ENCODE measurements at regions not wholly inside any gene's neighbourhood (a gene's known extent, or its start where the extent isn't known, plus 50 kb on each side); places are given as distances from the start of the nearest gene placed in this dataset.

GRCh38 chr12:114982760-114983159 is 298.8 kb upstream of the TBX3 start:
- Histone ChIP-seq H3K27me3 (ENCODE audit: control insufficient read depth, insufficient read depth, low read length, poor library complexity, severe bottlenecking) (no peaks in the 10 kb centered on the region), H3K4me3 (ENCODE audit: insufficient read depth, low read depth, low read length) (no peak overlapping the region), H3K9me3 (ENCODE audit: control insufficient read depth, low read length) (no peaks in the 10 kb centered on the region), H3K27ac (ENCODE audit: insufficient read depth, low read depth, low read length, poor library complexity, severe bottlenecking) (no peak overlapping the region), H3K36me3 (ENCODE audit: control insufficient read depth, insufficient read depth, low read length) (no peaks in the 10 kb centered on the region), H3K4me1 (ENCODE audit: control insufficient read depth, insufficient read depth, low read length) (no peaks in the 10 kb centered on the region)
- 70 to 75% methylated on average over 2 of the region's 2 CpGs for WGBS, 2 experiments

- no peaks in the 10 kb centered on the region for H3K4me1 ChIP-seq (ENCODE audit: control insufficient read depth, insufficient read depth, low read length)
- WGBS, 2 experiments, result 93 to 96% methylated on average over 4 of the region's 4 CpGs
These were observed 297.1 kb upstream of the TBX3 start for GRCh38 chr12:114981036-114981435.

GRCh38 chr12:114976959-114977358 is 293.0 kb upstream of the TBX3 start:
- H3K9me3 ChIP-seq (ENCODE audit: control insufficient read depth, low read length), result no peaks in the 10 kb centered on the region
- H3K4me1 ChIP-seq (ENCODE audit: control insufficient read depth, insufficient read depth, low read length), result no peaks in the 10 kb centered on the region
- H3K4me3 ChIP-seq (ENCODE audit: insufficient read depth, low read depth, low read length), result no peak overlapping the region
- no peaks in the 10 kb centered on the region for H3K27me3 ChIP-seq (ENCODE audit: control insufficient read depth, insufficient read depth, low read length, poor library complexity, severe bottlenecking)
- H3K27ac ChIP-seq (ENCODE audit: insufficient read depth, low read depth, low read length, poor library complexity, severe bottlenecking), result no peak overlapping the region
- no peaks in the 10 kb centered on the region for H3K36me3 ChIP-seq (ENCODE audit: control insufficient read depth, insufficient read depth, low read length)

More at GRCh38 chr12:114981036-114981435, 297.1 kb upstream of the TBX3 start:
- H3K27ac ChIP-seq (ENCODE audit: insufficient read depth, low read depth, low read length, poor library complexity, severe bottlenecking), result no peak overlapping the region
- no peaks in the 10 kb centered on the region for H3K27me3 ChIP-seq (ENCODE audit: control insufficient read depth, insufficient read depth, low read length, poor library complexity, severe bottlenecking)
- no peaks in the 10 kb centered on the region for H3K9me3 ChIP-seq (ENCODE audit: control insufficient read depth, low read length)
- H3K4me3 ChIP-seq (ENCODE audit: insufficient read depth, low read depth, low read length), result no peak overlapping the region
- H3K36me3 ChIP-seq (ENCODE audit: control insufficient read depth, insufficient read depth, low read length), result no peaks in the 10 kb centered on the region

- H3K27ac ChIP-seq (ENCODE audit: insufficient read depth, low read depth, low read length, poor library complexity, severe bottlenecking), result no peak overlapping the region
- H3K4me3 ChIP-seq (ENCODE audit: insufficient read depth, low read depth, low read length), result no peak overlapping the region
- H3K9me3 ChIP-seq (ENCODE audit: control insufficient read depth, low read length), result no peaks in the 10 kb centered on the region
- 79 to 94% methylated on average over 1 to 2 of the region's 2 CpGs for WGBS, 2 experiments
- H3K36me3 ChIP-seq (ENCODE audit: control insufficient read depth, insufficient read depth, low read length), result no peaks in the 10 kb centered on the region
- no peaks in the 10 kb centered on the region for H3K27me3 ChIP-seq (ENCODE audit: control insufficient read depth, insufficient read depth, low read length, poor library complexity, severe bottlenecking)
- no peaks in the 10 kb centered on the region for H3K4me1 ChIP-seq (ENCODE audit: control insufficient read depth, insufficient read depth, low read length)
These were observed 292.4 kb upstream of the TBX3 start for GRCh38 chr12:114976372-114976771.

- Histone ChIP-seq H3K4me1 (ENCODE audit: control insufficient read depth, insufficient read depth, low read length) (no peaks in the 10 kb centered on the region), H3K36me3 (ENCODE audit: control insufficient read depth, insufficient read depth, low read length) (no peaks in the 10 kb centered on the region), H3K4me3 (ENCODE audit: insufficient read depth, low read depth, low read length) (no peak overlapping the region), H3K27me3 (ENCODE audit: control insufficient read depth, insufficient read depth, low read length, poor library complexity, severe bottlenecking) (no peaks in the 10 kb centered on the region), H3K27ac (ENCODE audit: insufficient read depth, low read depth, low read length, poor library complexity, severe bottlenecking) (no peak overlapping the region), H3K9me3 (ENCODE audit: control insufficient read depth, low read length) (no peaks in the 10 kb centered on the region)
- 74 to 75% methylated on average over 4 of the region's 4 CpGs for WGBS, 2 experiments
These were observed 291.8 kb upstream of the TBX3 start for GRCh38 chr12:114975640-114976310.

- Histone ChIP-seq H3K9me3 (ENCODE audit: control insufficient read depth, low read length) (no peaks in the 10 kb centered on the region), H3K4me3 (ENCODE audit: insufficient read depth, low read depth, low read length) (no peak overlapping the region), H3K36me3 (ENCODE audit: control insufficient read depth, insufficient read depth, low read length) (no peaks in the 10 kb centered on the region), H3K27ac (ENCODE audit: insufficient read depth, low read depth, low read length, poor library complexity, severe bottlenecking) (no peak overlapping the region), H3K4me1 (ENCODE audit: control insufficient read depth, insufficient read depth, low read length) (no peaks in the 10 kb centered on the region), H3K27me3 (ENCODE audit: control insufficient read depth, insufficient read depth, low read length, poor library complexity, severe bottlenecking) (no peaks in the 10 kb centered on the region)
- WGBS, 2 experiments, result 87 to 90% methylated on average over 5 of the region's 6 CpGs
These were observed 291.1 kb upstream of the TBX3 start for GRCh38 chr12:114974826-114975639.

- Histone ChIP-seq H3K27me3 (ENCODE audit: control insufficient read depth, insufficient read depth, low read length, poor library complexity, severe bottlenecking) (no peaks in the 10 kb centered on the region), H3K9me3 (ENCODE audit: control insufficient read depth, low read length) (no peaks in the 10 kb centered on the region), H3K36me3 (ENCODE audit: control insufficient read depth, insufficient read depth, low read length) (no peaks in the 10 kb centered on the region), H3K4me1 (ENCODE audit: control insufficient read depth, insufficient read depth, low read length) (no peaks in the 10 kb centered on the region), H3K27ac (ENCODE audit: insufficient read depth, low read depth, low read length, poor library complexity, severe bottlenecking) (no peak overlapping the region), H3K4me3 (ENCODE audit: insufficient read depth, low read depth, low read length) (no peak overlapping the region)
- WGBS, 2 experiments, result 88 to 95% methylated on average over 2 of the region's 2 CpGs
These were observed 290.4 kb upstream of the TBX3 start for GRCh38 chr12:114974333-114974732.

GRCh38 chr12:114968727-114969126 is 284.8 kb upstream of the TBX3 start:
- H3K27ac ChIP-seq (ENCODE audit: insufficient read depth, low read depth, low read length, poor library complexity, severe bottlenecking), result no peak overlapping the region
- no peak overlapping the region for H3K4me3 ChIP-seq (ENCODE audit: insufficient read depth, low read depth, low read length)
- H3K36me3 ChIP-seq (ENCODE audit: control insufficient read depth, insufficient read depth, low read length), result no peaks in the 10 kb centered on the region
- WGBS, 2 experiments, result 96 to 97% methylated on average over 4 of the region's 4 CpGs
- no peaks in the 10 kb centered on the region for H3K9me3 ChIP-seq (ENCODE audit: control insufficient read depth, low read length)
- no peaks in the 10 kb centered on the region for H3K4me1 ChIP-seq (ENCODE audit: control insufficient read depth, insufficient read depth, low read length)
- no peaks in the 10 kb centered on the region for H3K27me3 ChIP-seq (ENCODE audit: control insufficient read depth, insufficient read depth, low read length, poor library complexity, severe bottlenecking)

GRCh38 chr12:114967151-114967550 is 283.2 kb upstream of the TBX3 start:
- 89 to 92% methylated on average over 5 of the region's 5 CpGs for WGBS, 2 experiments
- no peak overlapping the region for H3K27ac ChIP-seq (ENCODE audit: insufficient read depth, low read depth, low read length, poor library complexity, severe bottlenecking)
- H3K4me3 ChIP-seq (ENCODE audit: insufficient read depth, low read depth, low read length), result no peak overlapping the region
- no peaks in the 10 kb centered on the region for H3K27me3 ChIP-seq (ENCODE audit: control insufficient read depth, insufficient read depth, low read length, poor library complexity, severe bottlenecking)
- H3K36me3 ChIP-seq (ENCODE audit: control insufficient read depth, insufficient read depth, low read length), result no peaks in the 10 kb centered on the region
- H3K4me1 ChIP-seq (ENCODE audit: control insufficient read depth, insufficient read depth, low read length), result no peaks in the 10 kb centered on the region
- H3K9me3 ChIP-seq (ENCODE audit: control insufficient read depth, low read length), result no peaks in the 10 kb centered on the region

- no peak overlapping the region for H3K27ac ChIP-seq (ENCODE audit: insufficient read depth, low read depth, low read length, poor library complexity, severe bottlenecking)
- H3K9me3 ChIP-seq (ENCODE audit: control insufficient read depth, low read length), result no peaks in the 10 kb centered on the region
- no peaks in the 10 kb centered on the region for H3K4me1 ChIP-seq (ENCODE audit: control insufficient read depth, insufficient read depth, low read length)
- no peaks in the 10 kb centered on the region for H3K36me3 ChIP-seq (ENCODE audit: control insufficient read depth, insufficient read depth, low read length)
- no peaks in the 10 kb centered on the region for H3K27me3 ChIP-seq (ENCODE audit: control insufficient read depth, insufficient read depth, low read length, poor library complexity, severe bottlenecking)
- WGBS, 2 experiments, result 100% methylated on average over 1 of the region's 2 CpGs; no CpG with 5 or more reads in 1 of the 2 experiments
- no peak overlapping the region for H3K4me3 ChIP-seq (ENCODE audit: insufficient read depth, low read depth, low read length)
These were observed 280.9 kb upstream of the TBX3 start for GRCh38 chr12:114964841-114965240.
